ENCODE measurements at regions not wholly inside any gene's neighbourhood (a gene's known extent, or its start where the extent isn't known, plus 50 kb on each side); places are given as distances from the start of the nearest gene placed in this dataset.

DNA sequence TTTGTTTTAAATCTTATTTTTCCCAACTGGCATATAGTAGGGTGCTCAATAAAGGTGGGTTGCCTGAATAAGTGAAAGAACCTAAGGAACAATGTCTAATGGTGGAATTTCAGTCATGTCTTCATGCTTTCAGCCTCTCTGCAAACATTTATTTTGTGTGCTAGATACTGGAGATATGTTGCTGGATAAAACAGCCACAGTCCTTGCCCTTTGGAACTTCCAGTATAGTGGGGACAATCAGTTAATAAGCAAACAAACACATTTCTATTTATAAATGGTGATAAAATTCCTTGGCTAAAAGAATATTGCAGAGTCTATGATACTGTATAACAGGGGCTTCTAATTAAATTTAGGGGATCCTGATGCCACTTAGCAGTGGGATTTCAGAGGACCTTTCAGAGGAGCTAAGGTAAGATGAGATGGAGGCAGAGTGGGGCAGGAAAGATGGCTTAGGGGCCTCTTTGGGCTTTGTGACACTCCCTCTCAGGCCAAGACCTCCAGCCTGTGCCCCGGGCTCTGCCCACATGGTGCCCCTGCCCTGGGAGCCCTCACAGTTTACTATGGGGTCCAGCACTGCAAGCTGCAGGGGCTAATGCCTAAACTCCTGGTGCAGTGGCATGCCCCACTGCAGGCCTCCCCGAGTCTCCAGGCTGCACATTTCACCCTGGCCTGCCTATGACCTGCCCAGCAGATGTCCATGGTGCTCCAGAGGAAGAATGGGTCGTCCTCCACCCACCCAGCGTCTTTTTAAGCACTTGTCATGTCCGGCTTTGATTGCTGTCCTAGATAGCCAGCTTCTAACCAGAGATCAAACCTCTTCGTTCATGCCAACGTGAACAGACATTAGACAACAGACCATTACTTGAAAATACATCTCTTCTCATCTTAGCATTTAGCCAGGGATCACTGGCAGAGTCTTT lies 61.6 kb upstream of the PRR23C start:
- Histone ChIP-seq H3K4me3 (ENCODE audit: low read depth in 2 of 2, low read length in 2 of 2) (no peak overlapping the region), H3K9me3 (ENCODE audit: control insufficient read depth, insufficient read depth, low read depth, low read length) (no peaks in the 10 kb centered on the region), H3K27ac (ENCODE audit: low read length) (no peak overlapping the region), H3K27me3 (ENCODE audit: control insufficient read depth, insufficient read depth, low read length) (no peaks in the 10 kb centered on the region), H3K4me1 (ENCODE audit: control insufficient read depth, insufficient read depth, low read length) (no peaks in the 10 kb centered on the region), H3K36me3 (ENCODE audit: control insufficient read depth, insufficient read depth, low read length) (no peaks in the 10 kb centered on the region)
- TF ChIP-seq TCF7L2 (IDR thresholded peaks at IDR 0.05; ENCODE audit: low read depth, low read length) (no peak), SIN3A (IDR thresholded peaks at IDR 0.05; ENCODE audit: borderline replicate concordance, insufficient read depth, low read depth, low read length) (no peak), POLR2AphosphoS5 (IDR thresholded peaks at IDR 0.05; ENCODE audit: low read depth, low read length) (no peak)
- TF ChIP-seq, protein P1, sequence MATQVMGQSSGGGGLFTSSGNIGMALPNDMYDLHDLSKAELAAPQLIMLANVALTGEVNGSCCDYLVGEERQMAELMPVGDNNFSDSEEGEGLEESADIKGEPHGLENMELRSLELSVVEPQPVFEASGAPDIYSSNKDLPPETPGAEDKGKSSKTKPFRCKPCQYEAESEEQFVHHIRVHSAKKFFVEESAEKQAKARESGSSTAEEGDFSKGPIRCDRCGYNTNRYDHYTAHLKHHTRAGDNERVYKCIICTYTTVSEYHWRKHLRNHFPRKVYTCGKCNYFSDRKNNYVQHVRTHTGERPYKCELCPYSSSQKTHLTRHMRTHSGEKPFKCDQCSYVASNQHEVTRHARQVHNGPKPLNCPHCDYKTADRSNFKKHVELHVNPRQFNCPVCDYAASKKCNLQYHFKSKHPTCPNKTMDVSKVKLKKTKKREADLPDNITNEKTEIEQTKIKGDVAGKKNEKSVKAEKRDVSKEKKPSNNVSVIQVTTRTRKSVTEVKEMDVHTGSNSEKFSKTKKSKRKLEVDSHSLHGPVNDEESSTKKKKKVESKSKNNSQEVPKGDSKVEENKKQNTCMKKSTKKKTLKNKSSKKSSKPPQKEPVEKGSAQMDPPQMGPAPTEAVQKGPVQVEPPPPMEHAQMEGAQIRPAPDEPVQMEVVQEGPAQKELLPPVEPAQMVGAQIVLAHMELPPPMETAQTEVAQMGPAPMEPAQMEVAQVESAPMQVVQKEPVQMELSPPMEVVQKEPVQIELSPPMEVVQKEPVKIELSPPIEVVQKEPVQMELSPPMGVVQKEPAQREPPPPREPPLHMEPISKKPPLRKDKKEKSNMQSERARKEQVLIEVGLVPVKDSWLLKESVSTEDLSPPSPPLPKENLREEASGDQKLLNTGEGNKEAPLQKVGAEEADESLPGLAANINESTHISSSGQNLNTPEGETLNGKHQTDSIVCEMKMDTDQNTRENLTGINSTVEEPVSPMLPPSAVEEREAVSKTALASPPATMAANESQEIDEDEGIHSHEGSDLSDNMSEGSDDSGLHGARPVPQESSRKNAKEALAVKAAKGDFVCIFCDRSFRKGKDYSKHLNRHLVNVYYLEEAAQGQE (IDR thresholded peaks at IDR 0.05; ENCODE audit: insufficient read depth in 1 of 2, low read depth in 2 of 2, low read length in 1 of 2): no peak
- TF ChIP-seq, protein P2, sequence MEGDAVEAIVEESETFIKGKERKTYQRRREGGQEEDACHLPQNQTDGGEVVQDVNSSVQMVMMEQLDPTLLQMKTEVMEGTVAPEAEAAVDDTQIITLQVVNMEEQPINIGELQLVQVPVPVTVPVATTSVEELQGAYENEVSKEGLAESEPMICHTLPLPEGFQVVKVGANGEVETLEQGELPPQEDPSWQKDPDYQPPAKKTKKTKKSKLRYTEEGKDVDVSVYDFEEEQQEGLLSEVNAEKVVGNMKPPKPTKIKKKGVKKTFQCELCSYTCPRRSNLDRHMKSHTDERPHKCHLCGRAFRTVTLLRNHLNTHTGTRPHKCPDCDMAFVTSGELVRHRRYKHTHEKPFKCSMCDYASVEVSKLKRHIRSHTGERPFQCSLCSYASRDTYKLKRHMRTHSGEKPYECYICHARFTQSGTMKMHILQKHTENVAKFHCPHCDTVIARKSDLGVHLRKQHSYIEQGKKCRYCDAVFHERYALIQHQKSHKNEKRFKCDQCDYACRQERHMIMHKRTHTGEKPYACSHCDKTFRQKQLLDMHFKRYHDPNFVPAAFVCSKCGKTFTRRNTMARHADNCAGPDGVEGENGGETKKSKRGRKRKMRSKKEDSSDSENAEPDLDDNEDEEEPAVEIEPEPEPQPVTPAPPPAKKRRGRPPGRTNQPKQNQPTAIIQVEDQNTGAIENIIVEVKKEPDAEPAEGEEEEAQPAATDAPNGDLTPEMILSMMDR (IDR thresholded peaks at IDR 0.05): no peak
- ATAC-seq: no peak
- no peak for DNase-seq (ENCODE audit: low read depth, low spot score)
- no TSS peak for BruUV-seq (replicated peaks)
- CTCF ChIA-PET: no interaction called here
- intact Hi-C loops (cut with micrococcal nuclease; ENCODE audit: unreplicated experiment) (no loop called here), in situ Hi-C loops (cut with HindIII; ENCODE audit: low pct_unique_long_range_greater_than_20kb, low sequenced_read_pairs) (no loop called here)
- POLR2A ChIA-PET: no interaction called here

DNA sequence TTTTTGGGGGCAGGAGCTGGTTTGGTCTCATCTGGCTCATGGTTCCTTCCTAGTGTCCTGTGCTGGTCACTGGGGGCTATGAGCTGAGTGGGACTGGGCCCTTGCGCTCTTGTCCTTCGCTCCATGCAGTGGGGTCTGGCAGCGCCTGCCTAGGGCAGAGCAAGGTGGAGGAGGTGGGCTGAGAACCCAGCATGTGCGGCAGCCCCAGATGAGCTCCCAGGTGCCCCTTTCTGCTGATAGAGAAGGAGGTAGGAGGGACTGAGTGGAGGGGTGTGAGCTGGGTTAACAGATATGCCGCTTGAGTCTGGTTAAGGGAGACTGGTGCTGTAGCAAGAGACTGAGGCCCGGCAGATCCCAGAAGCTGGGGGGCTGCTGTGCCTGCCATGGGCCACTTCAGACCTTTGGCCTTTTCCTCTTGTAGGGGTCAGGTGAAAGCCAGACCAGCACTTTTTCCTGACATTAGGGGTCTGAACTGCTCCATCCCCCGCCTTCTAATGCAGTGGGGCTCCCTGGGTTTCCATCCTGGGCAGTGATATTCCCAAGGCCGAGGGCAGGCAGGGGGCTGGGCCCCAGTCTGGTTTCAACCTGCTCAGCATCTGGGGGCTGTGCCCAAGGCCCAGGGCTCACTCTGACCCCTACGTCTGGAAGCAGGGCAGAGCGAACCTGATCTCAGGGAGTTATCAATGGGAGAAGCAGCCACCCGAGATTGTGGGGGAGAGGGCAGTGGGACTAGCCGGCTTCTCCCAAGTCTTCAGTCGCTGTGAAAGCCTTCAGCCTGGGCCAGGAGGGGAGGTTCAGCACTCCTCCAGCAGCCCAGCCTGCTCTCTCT lies 62.9 kb upstream of the PRR23C start:
- H3K27ac ChIP-seq (ENCODE audit: low read length): no peak overlapping the region
- H3K4me1 ChIP-seq (ENCODE audit: control insufficient read depth, insufficient read depth, low read length): no peaks in the 10 kb centered on the region; the same call in 1 of the 2 replicates
- H3K27me3 ChIP-seq (ENCODE audit: control insufficient read depth, insufficient read depth, low read length): no peaks in the 10 kb centered on the region
- no peak for DNase-seq (ENCODE audit: low read depth, low spot score)
- intact Hi-C loops (cut with micrococcal nuclease; ENCODE audit: unreplicated experiment): no loop called here
- H3K36me3 ChIP-seq (ENCODE audit: control insufficient read depth, insufficient read depth, low read length): no peaks in the 10 kb centered on the region
- H3K4me3 ChIP-seq (ENCODE audit: low read depth in 2 of 2, low read length in 2 of 2): no peak overlapping the region
- BruUV-seq (replicated peaks): no TSS peak
- TF ChIP-seq TCF7L2 (IDR thresholded peaks at IDR 0.05; ENCODE audit: low read depth, low read length): no peak
- TF ChIP-seq, protein P1 (IDR thresholded peaks at IDR 0.05; ENCODE audit: insufficient read depth in 1 of 2, low read depth in 2 of 2, low read length in 1 of 2): no peak
- TF ChIP-seq POLR2AphosphoS5 (IDR thresholded peaks at IDR 0.05; ENCODE audit: low read depth, low read length): no peak
- TF ChIP-seq, protein P2 (IDR thresholded peaks at IDR 0.05): no peak
- no peak for TF ChIP-seq SIN3A (IDR thresholded peaks at IDR 0.05; ENCODE audit: borderline replicate concordance, insufficient read depth, low read depth, low read length)
- POLR2A ChIA-PET: no interaction called here
- H3K9me3 ChIP-seq (ENCODE audit: control insufficient read depth, insufficient read depth, low read depth, low read length): no peaks in the 10 kb centered on the region
- CTCF ChIA-PET: no interaction called here
- in situ Hi-C loops (cut with HindIII; ENCODE audit: low pct_unique_long_range_greater_than_20kb, low sequenced_read_pairs): no loop called here
- ATAC-seq: no peak

All from Panc1 (cell line).